Smooth muscle cell (in vitro differentiated cells): ENCODE measurements at regions not wholly inside any gene's neighbourhood (a gene's known extent, or its start where the extent isn't known, plus 50 kb on each side); places are given as distances from the start of the nearest gene placed in this dataset.

Experiments
- DNase-seq: peaks from one replicate; lab custom pipeline; 2025; ENCODE audit not compliant: unreplicated experiment; lab: John Stamatoyannopoulos, UW
- H2AFZ ChIP-seq: fragments of 200-600 bp; sonication (generic); 2 replicates; pipeline ENCODE4 v1.6.0; 2016; ENCODE audit warnings: antibody characterized with exemption, low read depth, mild to moderate bottlenecking
- H3F3A ChIP-seq: fragments of 200-600 bp; sonication (generic); 2 replicates; pipeline ENCODE4 v1.6.0; 2017; ENCODE audit warnings: antibody characterized with exemption, low read depth
- H3K27ac ChIP-seq: fragments of 200-600 bp; sonication (generic); 2 replicates; pipeline ENCODE4 v1.5.1; 2016; ENCODE audit warnings: low read depth, mild to moderate bottlenecking
- H3K27me3 ChIP-seq: fragments of 200-600 bp; sonication (generic); 2 replicates; pipeline ENCODE4 v1.6.1; 2016; ENCODE audit warnings: low read depth, mild to moderate bottlenecking
- H3K36me3 ChIP-seq: fragments of 200-600 bp; sonication (generic); 2 replicates; pipeline ENCODE4 v1.5.1; 2016; ENCODE audit warnings: low read depth
- H3K4me1 ChIP-seq: fragments of 200-600 bp; sonication (generic); 2 replicates; pipeline ENCODE4 v1.5.1; 2016; ENCODE audit warnings: low read depth
- H3K4me2 ChIP-seq: fragments of 200-600 bp; sonication (generic); 2 replicates; pipeline ENCODE4 v1.6.0; 2016; ENCODE audit warnings: mild to moderate bottlenecking
- H3K4me3 ChIP-seq: fragments of 200-600 bp; sonication (generic); 2 replicates; pipeline ENCODE4 v1.5.1; 2016; ENCODE audit warnings: mild to moderate bottlenecking
- H3K79me2 ChIP-seq: fragments of 200-600 bp; sonication (generic); 2 replicates; pipeline ENCODE4 v1.6.0; 2016; ENCODE audit warnings: low read depth, mild to moderate bottlenecking
- H3K9ac ChIP-seq: fragments of 200-600 bp; sonication (generic); 2 replicates; pipeline ENCODE4 v1.6.0; 2016; ENCODE audit warnings: low read depth
- H3K9me3 ChIP-seq: fragments of 200-600 bp; sonication (generic); replicated peaks from 2 replicates; pipeline ENCODE4 v1.5.1; 2016; ENCODE audit warnings: low read depth
- H4K20me1 ChIP-seq: fragments of 200-600 bp; sonication (generic); 2 replicates; pipeline ENCODE4 v1.6.0; 2016; ENCODE audit warnings: low read depth
- WGBS: methylation state at CpG from one replicate; pipeline ENCODE4 v1.1.7; 2016; ENCODE audit warnings: low lambda C conversion rate; 5-methylcytosine and 5-hydroxymethylcytosine counted together
- TF ChIP-seq, protein P1 (sequence below): fragments of 200-600 bp; sonication (generic); IDR thresholded peaks from 2 replicates; pipeline ENCODE4 v1.5.1; 2017; ENCODE audit warnings: borderline replicate concordance, mild to moderate bottlenecking, antibody characterized with exemption; ENCODE audit not compliant: insufficient read depth, poor library complexity, severe bottlenecking

DNA sequence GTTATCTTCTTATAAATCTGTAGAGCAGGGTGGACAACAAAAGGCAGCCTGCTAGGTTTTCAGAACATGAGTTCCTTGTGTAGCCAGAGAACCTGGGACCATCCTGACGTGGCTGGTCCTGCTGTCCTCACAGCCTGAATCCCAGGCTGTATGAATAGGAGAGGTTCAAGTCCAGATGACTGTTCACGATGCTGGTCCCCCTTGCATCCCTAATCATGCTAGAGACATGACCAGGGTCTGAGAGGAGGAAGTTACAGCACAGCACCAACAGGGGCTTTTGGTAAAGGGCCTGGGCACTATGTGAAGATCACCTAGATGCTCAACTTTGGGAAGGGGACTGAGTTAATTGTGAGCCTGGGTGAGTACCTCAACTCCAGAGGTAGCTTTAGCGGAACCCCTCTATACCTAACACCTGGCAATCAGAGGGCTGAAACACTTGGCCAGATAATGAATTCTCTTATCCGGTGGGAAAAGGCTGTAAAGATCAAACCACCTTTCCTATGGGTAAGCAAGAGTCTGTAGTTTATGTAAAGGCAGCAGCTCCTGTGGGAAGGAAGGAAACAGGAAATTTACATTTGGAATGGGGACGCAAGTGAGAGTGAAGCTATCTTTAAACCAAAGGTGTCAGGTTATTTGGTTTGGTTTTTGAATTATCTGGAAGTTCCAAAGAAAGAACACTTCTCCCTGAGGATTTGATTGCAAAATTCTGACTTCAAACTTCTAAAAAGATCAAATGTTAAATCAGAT, 112.8 kb downstream of the DAD1 start:
- WGBS = 88% methylated on average over 5 of the region's 5 CpGs
- H3K27ac ChIP-seq = no peak overlapping the region

DNA sequence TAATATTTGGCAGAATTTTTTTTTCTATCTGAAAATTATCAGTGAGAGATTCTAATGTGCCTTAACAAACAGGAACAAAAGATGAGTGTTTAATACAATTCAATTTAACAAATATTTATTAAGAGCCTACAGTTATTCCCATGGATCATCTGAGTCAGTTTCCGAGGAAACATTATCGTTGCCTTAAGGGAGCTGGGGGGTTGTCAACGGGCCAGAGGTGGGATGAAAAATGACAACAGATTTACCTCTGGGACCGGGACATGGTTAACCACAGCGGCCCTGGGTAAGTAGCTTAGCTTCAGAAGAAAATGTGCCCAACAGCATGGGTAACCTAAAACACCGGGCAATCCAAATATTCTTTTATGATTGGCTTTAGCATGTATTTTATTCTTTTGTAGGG, 113.6 kb downstream of the DAD1 start:
- no peak overlapping the region for H3K4me2 ChIP-seq

More for the DNA sequence above, 112.8 kb downstream of the DAD1 start:
- Histone ChIP-seq H3K4me3 (no peak overlapping the region), H4K20me1 (no peaks in the 10 kb centered on the region), H3K36me3 (no peaks in the 10 kb centered on the region), H3K9ac (no peak overlapping the region), H3F3A (no peaks in the 10 kb centered on the region), H3K79me2 (no peaks in the 10 kb centered on the region), H3K27me3 (no peaks in the 10 kb centered on the region), H3K4me2 (no peak overlapping the region), H3K4me1 (peaks cover 25% of the 10 kb centered on the region), H2AFZ (no peak overlapping the region), H3K9me3 (no peaks in the 10 kb centered on the region)
- no peak for DNase-seq
- TF ChIP-seq, protein P1, sequence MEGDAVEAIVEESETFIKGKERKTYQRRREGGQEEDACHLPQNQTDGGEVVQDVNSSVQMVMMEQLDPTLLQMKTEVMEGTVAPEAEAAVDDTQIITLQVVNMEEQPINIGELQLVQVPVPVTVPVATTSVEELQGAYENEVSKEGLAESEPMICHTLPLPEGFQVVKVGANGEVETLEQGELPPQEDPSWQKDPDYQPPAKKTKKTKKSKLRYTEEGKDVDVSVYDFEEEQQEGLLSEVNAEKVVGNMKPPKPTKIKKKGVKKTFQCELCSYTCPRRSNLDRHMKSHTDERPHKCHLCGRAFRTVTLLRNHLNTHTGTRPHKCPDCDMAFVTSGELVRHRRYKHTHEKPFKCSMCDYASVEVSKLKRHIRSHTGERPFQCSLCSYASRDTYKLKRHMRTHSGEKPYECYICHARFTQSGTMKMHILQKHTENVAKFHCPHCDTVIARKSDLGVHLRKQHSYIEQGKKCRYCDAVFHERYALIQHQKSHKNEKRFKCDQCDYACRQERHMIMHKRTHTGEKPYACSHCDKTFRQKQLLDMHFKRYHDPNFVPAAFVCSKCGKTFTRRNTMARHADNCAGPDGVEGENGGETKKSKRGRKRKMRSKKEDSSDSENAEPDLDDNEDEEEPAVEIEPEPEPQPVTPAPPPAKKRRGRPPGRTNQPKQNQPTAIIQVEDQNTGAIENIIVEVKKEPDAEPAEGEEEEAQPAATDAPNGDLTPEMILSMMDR = no peak

DNA sequence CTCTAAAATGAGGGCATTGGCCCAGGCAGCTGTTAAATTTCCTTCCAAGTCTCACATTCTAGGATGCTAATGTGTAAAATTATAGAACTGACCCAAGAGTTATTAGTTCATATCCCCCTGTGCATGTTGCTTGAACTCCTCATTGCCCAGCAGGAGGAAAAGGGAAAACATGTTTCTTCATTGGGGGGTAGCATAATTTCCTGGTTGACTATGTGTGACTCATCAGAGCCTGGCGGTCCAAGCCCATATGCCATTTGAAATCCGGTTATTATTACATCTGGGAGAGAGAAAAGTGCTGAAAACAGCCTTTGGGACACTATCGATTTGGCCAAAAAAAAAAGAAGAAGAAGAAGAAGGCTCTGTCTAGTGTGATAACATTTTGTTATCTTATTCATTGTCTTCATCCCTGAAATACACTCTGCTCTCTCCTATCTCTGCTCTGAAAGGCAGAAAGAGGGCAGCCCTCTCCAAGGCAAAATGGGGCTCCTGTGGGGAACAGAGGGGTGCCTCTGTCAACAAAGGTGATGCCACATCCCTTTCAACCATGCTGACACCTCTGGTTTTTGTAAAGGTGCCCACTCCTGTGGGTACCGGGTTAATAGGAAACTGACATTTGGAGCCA, 114.2 kb downstream of the DAD1 start:
- Histone ChIP-seq H3K4me1 (peaks cover 14% of the 10 kb centered on the region), H3K36me3 (no peaks in the 10 kb centered on the region), H4K20me1 (no peaks in the 10 kb centered on the region), H3F3A (no peaks in the 10 kb centered on the region), H3K9ac (no peak overlapping the region), H3K4me2 (no peak overlapping the region), H3K27me3 (no peaks in the 10 kb centered on the region), H3K27ac (no peak overlapping the region), H2AFZ (no peak overlapping the region), H3K79me2 (no peaks in the 10 kb centered on the region), H3K4me3 (no peak overlapping the region), H3K9me3 (no peaks in the 10 kb centered on the region)
- TF ChIP-seq, protein P1 = no peak
- DNase-seq = no peak
- 83% methylated on average over 4 of the region's 4 CpGs for WGBS

More for the DNA sequence above, 113.6 kb downstream of the DAD1 start:
- Histone ChIP-seq H3F3A (no peaks in the 10 kb centered on the region), H3K4me3 (no peak overlapping the region), H3K27me3 (no peaks in the 10 kb centered on the region), H3K36me3 (no peaks in the 10 kb centered on the region), H2AFZ (no peak overlapping the region), H3K4me1 (peaks cover 19% of the 10 kb centered on the region), H3K9me3 (no peaks in the 10 kb centered on the region), H3K79me2 (no peaks in the 10 kb centered on the region), H3K9ac (no peak overlapping the region), H3K27ac (no peak overlapping the region), H4K20me1 (no peaks in the 10 kb centered on the region)
- TF ChIP-seq, protein P1 = no peak
- WGBS = 89% methylated on average over 6 of the region's 6 CpGs
- DNase-seq = no peak
